ENCODE measurements at regions not wholly inside any gene's neighbourhood (a gene's known extent, or its start where the extent isn't known, plus 50 kb on each side); places are given as distances from the start of the nearest gene placed in this dataset.

- TF ChIP-seq EZH2 (IDR thresholded peaks at IDR 0.05; ENCODE audit: borderline replicate concordance, low read depth, low read length, poor library complexity, severe bottlenecking) (no peak), CTCF (conservative IDR thresholded peaks at IDR 0.05; ENCODE audit: low read depth, low read length) (no peak)
Measured at GRCh38 chrX:80312448-80312847, 107.8 kb upstream of the TENT5D start.

All from A673 (cell line).